D721Med (cell line): ENCODE measurements at regions not wholly inside any gene's neighbourhood (a gene's known extent, or its start where the extent isn't known, plus 50 kb on each side); places are given as distances from the start of the nearest gene placed in this dataset.

Experiments used
- DNase-seq: peaks from one replicate; pipeline ENCODE4 v3.0.0; 2011; ENCODE audit warnings: low spot score; ENCODE audit not compliant: insufficient read length
- FAIRE-seq: peaks from 2 replicates; lab custom pipeline; 2011; peaks lifted over from hg19 to GRCh38; lab: Jason Lieb, UNC
- CTCF ChIP-seq: IDR thresholded peaks from 2 replicates; pipeline ENCODE4 v1.5.1; 2012; ENCODE audit warnings: mild to moderate bottlenecking, control low read depth; ENCODE audit not compliant: insufficient read depth; ENCODE audit errors: missing control alignments

GRCh38 chr2:129481306-129482219 is 497.9 kb upstream of the RAB6C start:
- no peak for TF ChIP-seq CTCF
- no peak for FAIRE-seq
- DNase-seq = no peak

GRCh38 chr2:129482626-129483025 is 496.8 kb upstream of the RAB6C start:
- TF ChIP-seq CTCF = no peak
- FAIRE-seq = no peak
- DNase-seq = no peak

GRCh38 chr2:129483366-129483765 is 496.1 kb upstream of the RAB6C start:
- FAIRE-seq (no peak), DNase-seq (no peak)
- TF ChIP-seq CTCF = no peak

- TF ChIP-seq CTCF = no peak
- no peak for DNase-seq
- no peak for FAIRE-seq
Observed at GRCh38 chr2:129484999-129485897, 494.2 kb upstream of the RAB6C start.

GRCh38 chr2:129488376-129488775 is 491.1 kb upstream of the RAB6C start:
- no peak for FAIRE-seq
- TF ChIP-seq CTCF = no peak
- DNase-seq = no peak

- no peak for FAIRE-seq
- no peak for TF ChIP-seq CTCF
- no peak for DNase-seq
Observed at GRCh38 chr2:129490641-129491040, 488.8 kb upstream of the RAB6C start.
